ENCODE measurements at regions not wholly inside any gene's neighbourhood (a gene's known extent, or its start where the extent isn't known, plus 50 kb on each side); places are given as distances from the start of the nearest gene placed in this dataset.

- FAIRE-seq, result no peak
- no peak overlapping the region for H2BK12ac ChIP-seq (ENCODE audit: low read depth, low read length)
- TF ChIP-seq BRCA1 (IDR thresholded peaks at IDR 0.05; ENCODE audit: low read depth, low read length) (no peak), EGR1 (IDR thresholded peaks at IDR 0.05; ENCODE audit: borderline replicate concordance, low read depth, low read length) (no peak), TCF12 (IDR thresholded peaks at IDR 0.05; ENCODE audit: low read depth, low read length) (no peak), POLR2AphosphoS5 (IDR thresholded peaks at IDR 0.05; ENCODE audit: low read depth, low read length) (no peak), USF2 (IDR thresholded peaks at IDR 0.05; ENCODE audit: low read length) (no peak), ASH2L (IDR thresholded peaks at IDR 0.05; ENCODE audit: low read length) (no peak), CBX5 (IDR thresholded peaks at IDR 0.05; ENCODE audit: low read depth, low read length) (no peak), HDAC2 (IDR thresholded peaks at IDR 0.05; ENCODE audit: borderline replicate concordance in 1 of 2, low read depth in 2 of 2, low read length in 2 of 2) (no peak), RAD21 (IDR thresholded peaks at IDR 0.05 in 1 of 2, conservative IDR thresholded peaks at IDR 0.05 in 1 of 2; ENCODE audit: low read depth in 2 of 2, low read length in 2 of 2) (no peak), SP4 (IDR thresholded peaks at IDR 0.05; ENCODE audit: low read length) (no peak), SIN3A (conservative IDR thresholded peaks at IDR 0.05 in 1 of 2, IDR thresholded peaks at IDR 0.05 in 1 of 2; ENCODE audit: low read depth in 1 of 2, low read length in 2 of 2) (no peak), SP1 (IDR thresholded peaks at IDR 0.05; ENCODE audit: low read depth, low read length) (no peak), CBX8 (IDR thresholded peaks at IDR 0.05; ENCODE audit: borderline replicate concordance, low read depth, low read length) (no peak)
These were observed 403.4 kb upstream of the SUCLG2 start for GRCh38 chr3:68057637-68058320.

More at GRCh38 chr3:68057637-68058320, 403.4 kb upstream of the SUCLG2 start:
- H4K91ac ChIP-seq (replicated peaks; ENCODE audit: insufficient read length, low read length), result no peak overlapping the region
- H3K23ac ChIP-seq (ENCODE audit: insufficient read length), result no peak overlapping the region
- no peaks in the 10 kb centered on the region for H3K27me3 ChIP-seq (replicated peaks in 1 of 4; ENCODE audit: control insufficient read depth in 3 of 4, extremely low read depth in 1 of 4, insufficient read depth in 3 of 4, low read length in 3 of 4)
- no peaks in the 10 kb centered on the region for H3K4me1 ChIP-seq (replicated peaks in 1 of 4; ENCODE audit: control insufficient read depth in 3 of 4, insufficient read depth in 4 of 4, low read length in 3 of 4)
- H3K36me3 ChIP-seq (ENCODE audit: control insufficient read depth in 2 of 4, insufficient read depth in 4 of 4, low read length in 3 of 4), result no peaks in the 10 kb centered on the region
- no peak overlapping the region for H3K4me2 ChIP-seq (ENCODE audit: insufficient read depth in 1 of 2, low read depth in 2 of 2, low read length in 2 of 2)
- H2AK5ac ChIP-seq (ENCODE audit: low read depth, low read length), result no peak overlapping the region
- 60% methylated on average over 2 of the region's 2 CpGs; no CpG with 5 or more reads in 1 of the 2 experiments for WGBS, 2 experiments (ENCODE audit: extremely low coverage in 1 of 2, insufficient coverage in 1 of 2, insufficient read length in 1 of 2, insufficient replicate concordance in 2 of 2, low coverage in 1 of 2, low lambda C conversion rate in 2 of 2, missing lambda C conversion rate in 1 of 2)
- no peak overlapping the region for H4K8ac ChIP-seq (ENCODE audit: extremely low read depth, insufficient read depth, low read length)
- no peaks in the 10 kb centered on the region for H3K79me2 ChIP-seq (ENCODE audit: control insufficient read depth in 1 of 2, insufficient read depth in 2 of 2, low read length in 2 of 2)
- H3K4me3 ChIP-seq (ENCODE audit: extremely low read depth in 1 of 4, insufficient read depth in 2 of 4, low read depth in 3 of 4, low read length in 4 of 4), result no peak overlapping the region
- H2BK15ac ChIP-seq (ENCODE audit: low read length), result no peak overlapping the region
- H3K56ac ChIP-seq (replicated peaks; ENCODE audit: insufficient read length, low read depth, low read length), result no peak overlapping the region
- no peak overlapping the region for H2BK5ac ChIP-seq (ENCODE audit: low read depth, low read length)
- ChIA-PET CTCF (ENCODE audit: partially characterized antibody) (interaction anchor here (1.0 to 1.5 kb wide), 4 partner anchors 10 to 343 kb away, joined by 3 to 4 read pairs (median 3); no protein-coding TSS in a partner anchor), POLR2A (ENCODE audit: partially characterized antibody) (no interaction called here)
- H3K14ac ChIP-seq (ENCODE audit: insufficient read length), result no peak overlapping the region
- no peak overlapping the region for H4K5ac ChIP-seq (ENCODE audit: insufficient read length, low read depth, low read length)
- H3K23me2 ChIP-seq (ENCODE audit: low read depth, low read length), result peaks cover 1% of the 10 kb centered on the region; the same call in 1 of the 2 replicates
- no peak overlapping the region for H2AFZ ChIP-seq (ENCODE audit: low read length)
- no peak overlapping the region for H2BK20ac ChIP-seq (ENCODE audit: low read length)
- no peak overlapping the region for H3K4ac ChIP-seq (replicated peaks; ENCODE audit: insufficient read length, low read depth, low read length)
- no peak for DNase-seq (ENCODE audit: low read depth in 1 of 2, low spot score in 2 of 2)
- H3K27ac ChIP-seq (ENCODE audit: low read depth, low read length), result no peak overlapping the region
- no peak overlapping the region for H2BK120ac ChIP-seq (replicated peaks; ENCODE audit: low read depth, low read length)
- no peaks in the 10 kb centered on the region for H3K9me3 ChIP-seq (ENCODE audit: insufficient read depth in 2 of 2, low read depth in 1 of 2, low read length in 1 of 2)
- H4K20me1 ChIP-seq (replicated peaks in 1 of 2; ENCODE audit: control insufficient read depth in 1 of 2, insufficient read depth in 2 of 2, low read length in 2 of 2), result no peaks in the 10 kb centered on the region
- no peak overlapping the region for H3K9ac ChIP-seq (replicated peaks in 1 of 4; ENCODE audit: extremely low read depth in 1 of 4, low read depth in 3 of 4, low read length in 3 of 4)
- no peak overlapping the region for H3K18ac ChIP-seq (ENCODE audit: extremely low read depth, low read length)
- no peaks in the 10 kb centered on the region for H3K79me1 ChIP-seq (ENCODE audit: low read depth, low read length)
